Prostate gland (tissue), 2 donors: ENCODE measurements at regions not wholly inside any gene's neighbourhood (a gene's known extent, or its start where the extent isn't known, plus 50 kb on each side); places are given as distances from the start of the nearest gene placed in this dataset.
"Not testable (repeated sequence)": the region's sequence is repeated elsewhere in the genome, so short reads cannot be mapped to it uniquely, and the experiment has no call there.

Experiments used
- DNase-seq: peaks from one replicate; pipeline ENCODE4 v3.0.0-alpha.2; 2019; ENCODE audit warnings: low spot score
- H3K27ac ChIP-seq, 2 donors: fragments of 200-600 bp; sonication (generic); 2 replicates each; pipeline ENCODE4 v1.5.1; 2017 to 2019
- H3K27me3 ChIP-seq: fragments of 200-600 bp; sonication (generic); replicated peaks from 2 replicates; pipeline ENCODE4 v1.5.1; 2019; ENCODE audit not compliant: insufficient read depth
- H3K36me3 ChIP-seq, 2 donors: fragments of 200-600 bp; sonication (generic); 1 replicate in 1 of 2; 2 replicates in 1 of 2; pipeline versions ENCODE4 v1.5.1 to v1.8.1; 2017 to 2019
- H3K4me1 ChIP-seq: fragments of 200-600 bp; sonication (generic); replicated peaks from 2 replicates; pipeline ENCODE4 v1.5.1; 2019
- H3K4me3 ChIP-seq, 2 donors: fragments of 200-600 bp; sonication (generic); 2 replicates each; pipeline ENCODE4 v1.5.1; 2017 to 2019
- H3K9me3 ChIP-seq: fragments of 200-600 bp; sonication (generic); 2 replicates; pipeline ENCODE4 v1.5.1; 2017
- POLR2A ChIP-seq: fragments of 450-650 bp; IDR thresholded peaks from one replicate; pipeline ENCODE4 v1.6.1; 2016; ENCODE audit warnings: antibody characterized with exemption, mild to moderate bottlenecking
- POLR2AphosphoS5 ChIP-seq: sonication (generic); formaldehyde crosslinking; IDR thresholded peaks from one replicate; pipeline ENCODE4 v1.6.1; 2017; ENCODE audit warnings: antibody characterized with exemption
- WGBS: methylation state at CpG from one replicate; pipeline ENCODE4 v1.1.5; 2018; 5-methylcytosine and 5-hydroxymethylcytosine counted together
- intact Hi-C: fragments of 100-400 bp; cut with DNase I; formaldehyde crosslinking; loops from one replicate; pipeline ENCODE4 v1.14.2; 2022
- TF ChIP-seq, protein P1 (sequence below), 4 experiments: fragments of 200-600 bp in 2 of 4; fragments of 450-650 bp in 2 of 4; sonication (generic) in 2 of 4; IDR thresholded peaks; 1 replicate in 3 of 4; 2 replicates in 1 of 4; pipeline ENCODE4 v1.5.1; 2016 to 2019; ENCODE audit warnings: antibody characterized with exemption in 4 of 4, mild to moderate bottlenecking in 2 of 4, moderate library complexity in 2 of 4

DNA sequence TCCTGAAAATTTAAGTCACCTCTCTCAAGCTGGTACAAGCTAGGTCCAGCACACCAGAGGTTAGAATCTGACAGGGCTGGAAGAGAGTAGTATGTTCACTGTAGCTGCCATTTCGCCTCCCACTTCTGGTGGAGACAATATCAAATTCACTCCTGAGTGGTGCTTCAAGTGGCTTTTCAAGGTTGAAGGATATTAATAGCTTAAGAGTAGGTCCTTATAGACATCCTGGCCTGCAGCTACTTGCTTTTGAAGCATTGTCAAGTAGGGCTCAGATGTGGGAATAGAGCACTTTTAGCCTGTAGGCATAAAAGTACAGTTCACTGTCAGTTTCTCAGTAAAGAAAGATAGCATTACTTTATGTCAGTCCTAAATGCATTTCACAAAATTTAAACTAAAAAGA lies 270.5 kb upstream of the PLPP4 start:
- intact Hi-C loops, result no loop called here

DNA sequence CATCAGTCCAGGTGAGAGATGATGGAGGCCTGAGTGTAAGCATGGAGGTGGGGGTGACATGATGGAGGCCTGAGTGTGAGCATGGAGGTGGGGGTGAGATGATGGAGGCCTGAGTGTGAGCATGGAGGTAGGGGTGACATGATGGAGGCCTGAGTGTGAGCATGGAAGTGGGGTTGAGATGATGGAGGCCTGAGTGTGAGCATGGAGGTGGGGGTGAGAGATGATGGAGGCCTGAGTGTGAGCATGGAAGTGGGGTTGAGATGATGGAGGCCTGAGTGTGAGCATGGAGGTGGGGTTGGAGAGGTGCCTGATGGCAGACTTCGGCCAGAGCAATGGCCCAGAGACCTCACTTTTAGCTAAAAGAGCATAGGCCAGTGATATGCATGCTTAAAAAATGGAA lies 269.9 kb upstream of the PLPP4 start:
- H3K4me1 ChIP-seq, intact Hi-C loops, H3K27ac ChIP-seq, H3K9me3 ChIP-seq, H3K36me3 ChIP-seq, H3K4me3 ChIP-seq, DNase-seq, H3K27me3 ChIP-seq: not testable (repeated sequence)
- 91% methylated on average over 1 of the region's 1 CpG for WGBS

More for the DNA sequence above, 270.5 kb upstream of the PLPP4 start:
- no peaks in the 10 kb centered on the region for H3K9me3 ChIP-seq
- TF ChIP-seq POLR2A (no peak), POLR2AphosphoS5 (no peak)
- TF ChIP-seq, protein P1, sequence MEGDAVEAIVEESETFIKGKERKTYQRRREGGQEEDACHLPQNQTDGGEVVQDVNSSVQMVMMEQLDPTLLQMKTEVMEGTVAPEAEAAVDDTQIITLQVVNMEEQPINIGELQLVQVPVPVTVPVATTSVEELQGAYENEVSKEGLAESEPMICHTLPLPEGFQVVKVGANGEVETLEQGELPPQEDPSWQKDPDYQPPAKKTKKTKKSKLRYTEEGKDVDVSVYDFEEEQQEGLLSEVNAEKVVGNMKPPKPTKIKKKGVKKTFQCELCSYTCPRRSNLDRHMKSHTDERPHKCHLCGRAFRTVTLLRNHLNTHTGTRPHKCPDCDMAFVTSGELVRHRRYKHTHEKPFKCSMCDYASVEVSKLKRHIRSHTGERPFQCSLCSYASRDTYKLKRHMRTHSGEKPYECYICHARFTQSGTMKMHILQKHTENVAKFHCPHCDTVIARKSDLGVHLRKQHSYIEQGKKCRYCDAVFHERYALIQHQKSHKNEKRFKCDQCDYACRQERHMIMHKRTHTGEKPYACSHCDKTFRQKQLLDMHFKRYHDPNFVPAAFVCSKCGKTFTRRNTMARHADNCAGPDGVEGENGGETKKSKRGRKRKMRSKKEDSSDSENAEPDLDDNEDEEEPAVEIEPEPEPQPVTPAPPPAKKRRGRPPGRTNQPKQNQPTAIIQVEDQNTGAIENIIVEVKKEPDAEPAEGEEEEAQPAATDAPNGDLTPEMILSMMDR (IDR thresholded peaks at IDR 0.05), result no peak
- H3K4me3 ChIP-seq, result no peak overlapping the region
- no peaks in the 10 kb centered on the region for H3K4me1 ChIP-seq
- no peak overlapping the region for H3K27ac ChIP-seq
- WGBS, result 88% methylated on average over 1 of the region's 1 CpG
- H3K27me3 ChIP-seq, result no peaks in the 10 kb centered on the region
- H3K36me3 ChIP-seq, result no peaks in the 10 kb centered on the region
- no peak for DNase-seq

DNA sequence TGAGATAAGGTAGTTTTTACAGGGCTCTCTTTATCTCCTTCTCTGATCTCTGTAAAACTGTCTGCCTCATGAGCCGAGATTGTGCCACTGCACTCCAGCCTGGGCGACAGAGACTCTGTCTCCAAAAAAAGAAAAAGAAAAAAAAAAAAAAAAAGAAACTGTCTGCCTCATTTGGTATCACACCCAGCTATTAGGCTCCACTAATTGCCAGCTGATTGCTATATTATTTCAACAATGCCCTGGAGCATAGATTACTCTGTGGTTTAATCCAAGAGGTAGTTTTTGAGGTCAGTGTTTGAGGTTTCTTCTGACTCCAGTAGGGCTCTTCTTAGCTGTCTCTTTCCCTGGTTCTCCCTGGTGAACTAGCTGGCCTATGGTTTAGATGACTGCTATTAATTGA lies 268.1 kb upstream of the PLPP4 start:
- intact Hi-C loops, result no loop called here
- Histone ChIP-seq H3K4me1 (no peaks in the 10 kb centered on the region), H3K9me3 (no peaks in the 10 kb centered on the region), H3K36me3 (no peaks in the 10 kb centered on the region), H3K4me3 (no peak overlapping the region), H3K27ac (no peak overlapping the region), H3K27me3 (no peaks in the 10 kb centered on the region)
- DNase-seq, result no peak
- no peak for TF ChIP-seq POLR2A
- no peak for TF ChIP-seq POLR2AphosphoS5
- TF ChIP-seq, protein P1 (IDR thresholded peaks at IDR 0.05), result no peak
- 24% methylated on average over 2 of the region's 2 CpGs for WGBS

DNA sequence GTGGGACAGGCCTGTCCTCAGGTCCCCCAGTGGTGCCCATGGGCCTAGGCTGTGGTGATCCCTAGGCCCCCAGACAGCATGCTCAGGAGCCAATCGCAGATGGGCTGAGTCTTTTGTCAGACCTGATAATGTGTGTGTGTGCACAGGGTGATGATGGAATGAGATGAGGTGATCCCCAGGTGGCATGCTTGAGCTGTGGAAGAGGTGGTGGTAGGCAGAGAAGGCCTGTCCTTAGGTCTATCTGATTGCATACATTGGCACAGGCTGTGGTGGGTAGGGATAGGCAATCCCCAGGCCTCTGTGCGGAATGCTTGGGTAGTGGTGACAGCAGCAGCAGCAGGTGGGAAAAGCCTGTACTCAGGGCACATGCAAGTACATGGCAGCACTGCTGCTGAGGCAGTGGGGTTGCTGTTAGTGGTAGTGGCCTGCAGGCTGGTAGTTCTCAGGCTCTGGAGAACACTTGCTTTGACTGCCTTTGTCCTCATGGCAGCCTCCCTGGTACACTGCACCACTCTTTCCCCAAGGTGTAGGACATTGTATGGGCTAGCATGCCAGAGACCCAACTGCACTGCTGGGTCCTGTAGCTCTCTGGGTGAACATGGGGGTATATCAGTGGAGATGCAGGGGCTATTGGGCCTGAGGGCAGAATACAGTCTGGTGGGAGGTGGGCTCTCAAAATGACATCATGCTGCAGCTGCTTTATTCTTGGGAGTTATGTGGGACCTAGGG lies 260.9 kb upstream of the PLPP4 start:
- H3K4me3 ChIP-seq, result no peak overlapping the region
- DNase-seq, result no peak
- no peak overlapping the region for H3K27ac ChIP-seq
- H3K27me3 ChIP-seq, result no peaks in the 10 kb centered on the region
- no peaks in the 10 kb centered on the region for H3K4me1 ChIP-seq
- TF ChIP-seq POLR2A (no peak), POLR2AphosphoS5 (no peak)
- TF ChIP-seq, protein P1 (IDR thresholded peaks at IDR 0.05), result no peak
- 97% methylated on average over 2 of the region's 2 CpGs for WGBS
- no peaks in the 10 kb centered on the region for H3K9me3 ChIP-seq
- H3K36me3 ChIP-seq, result no peaks in the 10 kb centered on the region
- intact Hi-C loops, result no loop called here

DNA sequence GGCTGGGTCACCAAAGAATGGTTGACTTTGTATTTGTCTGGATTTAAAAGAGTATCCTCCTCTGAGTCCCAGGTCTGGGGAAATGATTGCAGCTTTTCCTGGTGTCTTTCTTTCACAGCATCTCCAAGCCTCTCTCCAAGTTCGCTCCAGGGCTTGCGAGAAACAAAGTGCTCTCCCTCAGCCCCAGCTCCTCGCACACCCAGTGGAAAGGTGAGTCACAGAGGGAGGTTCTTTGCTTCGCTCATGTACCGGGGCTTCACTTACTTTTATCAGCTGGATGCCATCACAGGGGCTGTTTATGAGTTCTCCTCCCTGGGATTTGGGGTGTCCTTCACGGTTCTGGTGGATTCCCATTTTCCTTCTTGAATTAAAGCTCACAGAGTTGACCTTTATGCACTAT lies 252.2 kb upstream of the PLPP4 start:
- H3K4me1 ChIP-seq, result no peaks in the 10 kb centered on the region
- no peaks in the 10 kb centered on the region for H3K27me3 ChIP-seq
- H3K4me3 ChIP-seq, result no peak overlapping the region
- no peak for DNase-seq
- TF ChIP-seq, protein P1 (IDR thresholded peaks at IDR 0.05), result no peak
- TF ChIP-seq POLR2A (no peak), POLR2AphosphoS5 (no peak)
- 52% methylated on average over 6 of the region's 6 CpGs for WGBS
- no peaks in the 10 kb centered on the region for H3K36me3 ChIP-seq
- intact Hi-C loops, result no loop called here
- no peak overlapping the region for H3K27ac ChIP-seq
- no peaks in the 10 kb centered on the region for H3K9me3 ChIP-seq
